Effector memory CD8-positive, alpha-beta T cell (primary cell): ENCODE measurements at regions not wholly inside any gene's neighbourhood (a gene's known extent, or its start where the extent isn't known, plus 50 kb on each side); places are given as distances from the start of the nearest gene placed in this dataset.

Experiments
- ATAC-seq: fragments of 150-1000 bp; cut with Tn5 transposase; replicated peaks from 2 replicates; pipeline ENCODE4 v1.10.0; 2021; ENCODE audit warnings: mild to moderate bottlenecking, moderate library complexity
- DNase-seq, 3 experiments: peaks; one replicate each; pipeline ENCODE4 v3.0.0; 2021
- H3K27ac Mint-ChIP-seq, 2 donors: one replicate each; pipeline ENCODE4 v1.8.0; 2022; ENCODE audit warnings: mild to moderate bottlenecking in 2 of 2, mixed read lengths in 2 of 2, moderate library complexity in 2 of 2
- H3K27me3 Mint-ChIP-seq, 2 donors: one replicate each; pipeline ENCODE4 v1.8.0; 2022; ENCODE audit warnings: mixed read lengths in 2 of 2
- H3K36me3 Mint-ChIP-seq: one replicate; pipeline ENCODE4 v1.8.0; 2022; ENCODE audit warnings: mild to moderate bottlenecking, moderate library complexity, mixed read lengths; ENCODE audit not compliant: insufficient read depth
- H3K4me1 Mint-ChIP-seq, 2 donors: one replicate each; pipeline ENCODE4 v1.8.0; 2022; ENCODE audit warnings: low read depth in 2 of 2, mixed read lengths in 2 of 2
- H3K4me3 Mint-ChIP-seq, 2 donors: one replicate each; pipeline ENCODE4 v1.8.0; 2022; ENCODE audit warnings: mild to moderate bottlenecking in 2 of 2, mixed read lengths in 2 of 2, moderate library complexity in 2 of 2
- H3K9me3 Mint-ChIP-seq, 2 donors: one replicate each; pipeline ENCODE4 v1.8.0; 2022; ENCODE audit warnings: mixed read lengths in 2 of 2

GRCh38 chr3:139203752-139204151 is 140.1 kb upstream of the MRPS22 start:
- Mint-ChIP-seq H3K9me3 (no peaks in the 10 kb centered on the region), H3K27me3 (peaks cover 8 to 24% of the 10 kb centered on the region in 2 donors), H3K4me1 (no peaks in the 10 kb centered on the region), H3K27ac (no peak overlapping the region), H3K36me3 (no peaks in the 10 kb centered on the region), H3K4me3 (no peak overlapping the region)
- no peak for ATAC-seq
- DNase-seq: no peak

- DNase-seq: no peak
- Mint-ChIP-seq H3K9me3 (no peaks in the 10 kb centered on the region), H3K4me1 (no peaks in the 10 kb centered on the region), H3K27me3 (peaks cover 8 to 24% of the 10 kb centered on the region in 2 donors), H3K27ac (no peak overlapping the region), H3K4me3 (no peak overlapping the region), H3K36me3 (no peaks in the 10 kb centered on the region)
- no peak for ATAC-seq
Measured at GRCh38 chr3:139204728-139205127, 139.1 kb upstream of the MRPS22 start.

- Mint-ChIP-seq H3K36me3 (no peaks in the 10 kb centered on the region), H3K4me1 (no peaks in the 10 kb centered on the region), H3K4me3 (no peak overlapping the region), H3K9me3 (no peaks in the 10 kb centered on the region), H3K27me3 (peaks cover 20 to 24% of the 10 kb centered on the region in 2 donors), H3K27ac (no peak overlapping the region)
- DNase-seq: no peak
- no peak for ATAC-seq
Measured at GRCh38 chr3:139213936-139214335, 129.9 kb upstream of the MRPS22 start.

GRCh38 chr3:139216958-139217357 is 126.9 kb upstream of the MRPS22 start:
- ATAC-seq (no peak), DNase-seq (no peak)
- H3K4me3 Mint-ChIP-seq: no peak overlapping the region
- H3K27ac Mint-ChIP-seq: no peak overlapping the region
- no peaks in the 10 kb centered on the region for H3K9me3 Mint-ChIP-seq
- no peaks in the 10 kb centered on the region for H3K36me3 Mint-ChIP-seq
- no peaks in the 10 kb centered on the region for H3K4me1 Mint-ChIP-seq
- H3K27me3 Mint-ChIP-seq: peaks cover 40 to 44% of the 10 kb centered on the region in 2 donors

GRCh38 chr3:139217633-139218032 is 126.2 kb upstream of the MRPS22 start:
- DNase-seq (no peak), ATAC-seq (no peak)
- H3K4me1 Mint-ChIP-seq: no peaks in the 10 kb centered on the region
- H3K36me3 Mint-ChIP-seq: no peaks in the 10 kb centered on the region
- no peaks in the 10 kb centered on the region for H3K9me3 Mint-ChIP-seq
- H3K27ac Mint-ChIP-seq: no peak overlapping the region
- peaks cover 45 to 51% of the 10 kb centered on the region in 2 donors for H3K27me3 Mint-ChIP-seq
- H3K4me3 Mint-ChIP-seq: no peak overlapping the region

DNA sequence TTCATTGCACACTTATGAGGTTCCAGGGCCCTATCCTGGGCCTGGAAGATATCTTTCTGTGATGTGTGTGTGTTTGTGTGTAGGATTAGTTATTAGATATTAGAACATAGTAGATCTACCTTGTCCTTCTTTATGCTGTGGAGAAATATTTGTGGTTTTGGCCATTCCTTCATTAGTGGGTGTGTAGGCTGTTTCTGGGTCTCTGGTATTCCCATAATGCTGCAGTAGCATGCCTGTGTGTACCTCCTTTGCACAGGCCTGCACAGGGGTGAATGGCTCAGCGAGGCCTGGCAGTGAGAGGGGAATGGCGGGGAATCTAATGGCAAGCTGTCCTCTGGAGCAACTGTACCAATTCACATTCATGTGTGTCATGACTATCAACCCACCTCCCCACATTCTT is 125.8 kb upstream of the MRPS22 start:
- no peaks in the 10 kb centered on the region for H3K9me3 Mint-ChIP-seq
- ATAC-seq: no peak
- H3K36me3 Mint-ChIP-seq: no peaks in the 10 kb centered on the region
- H3K27ac Mint-ChIP-seq: no peak overlapping the region
- no peak for DNase-seq
- no peak overlapping the region for H3K4me3 Mint-ChIP-seq
- peaks cover 46 to 55% of the 10 kb centered on the region in 2 donors for H3K27me3 Mint-ChIP-seq
- no peaks in the 10 kb centered on the region for H3K4me1 Mint-ChIP-seq

DNA sequence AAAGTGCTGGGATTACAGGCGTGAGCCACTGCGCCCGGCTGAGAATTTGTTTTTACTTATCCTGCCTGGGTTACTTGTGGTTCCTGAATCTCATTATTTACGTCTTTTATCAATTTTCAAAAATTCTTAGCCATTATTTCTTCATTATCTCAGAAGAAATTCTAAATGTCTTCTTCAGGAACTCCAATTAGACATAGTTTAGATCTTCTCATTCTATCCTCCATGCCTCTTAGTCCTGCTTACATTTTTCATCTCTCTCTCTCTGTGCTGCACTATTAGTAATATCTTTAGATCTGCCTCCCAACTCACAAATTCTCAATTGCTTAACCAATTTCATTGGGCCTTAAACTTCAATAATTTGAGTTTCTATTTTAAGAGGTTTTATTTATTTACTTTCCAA is 124.4 kb upstream of the MRPS22 start:
- Mint-ChIP-seq H3K27ac (no peak overlapping the region), H3K27me3 (peaks cover 42 to 69% of the 10 kb centered on the region in 2 donors), H3K36me3 (no peaks in the 10 kb centered on the region), H3K9me3 (no peaks in the 10 kb centered on the region), H3K4me3 (no peak overlapping the region), H3K4me1 (no peaks in the 10 kb centered on the region)
- ATAC-seq (no peak), DNase-seq (no peak)

DNA sequence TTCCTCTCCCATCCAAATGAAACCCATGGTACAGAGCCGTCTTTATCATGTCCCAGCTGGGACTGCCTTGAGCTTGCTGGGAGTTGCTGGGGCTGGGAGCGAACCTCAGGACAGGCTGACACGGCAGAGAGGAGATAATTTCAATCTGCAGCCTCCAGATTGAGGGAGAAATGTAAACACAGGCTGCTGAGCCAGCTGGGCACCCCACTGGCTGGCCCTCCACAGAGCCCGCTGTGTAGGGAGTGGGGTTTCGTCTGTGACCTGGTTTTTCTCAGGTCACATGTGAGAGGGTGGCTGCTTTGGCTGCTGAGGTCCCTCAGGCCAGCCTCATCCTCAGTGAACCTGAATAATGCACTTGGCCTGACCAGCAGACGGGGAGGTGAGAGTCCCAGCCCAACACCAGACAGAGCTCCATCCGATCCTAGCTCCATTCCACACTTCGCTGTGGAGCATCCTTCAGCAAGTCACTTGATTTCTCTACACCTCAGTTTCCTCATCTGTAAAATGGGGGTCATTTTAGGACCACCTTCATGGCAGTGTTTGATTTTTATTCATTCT is 121.6 kb upstream of the MRPS22 start:
- no peaks in the 10 kb centered on the region for H3K9me3 Mint-ChIP-seq
- H3K36me3 Mint-ChIP-seq: no peaks in the 10 kb centered on the region
- no peak overlapping the region for H3K4me3 Mint-ChIP-seq
- H3K27ac Mint-ChIP-seq: no peak overlapping the region
- H3K4me1 Mint-ChIP-seq: no peaks in the 10 kb centered on the region
- DNase-seq (no peak), ATAC-seq (no peak)
- peaks cover 39 to 73% of the 10 kb centered on the region in 2 donors for H3K27me3 Mint-ChIP-seq

DNA sequence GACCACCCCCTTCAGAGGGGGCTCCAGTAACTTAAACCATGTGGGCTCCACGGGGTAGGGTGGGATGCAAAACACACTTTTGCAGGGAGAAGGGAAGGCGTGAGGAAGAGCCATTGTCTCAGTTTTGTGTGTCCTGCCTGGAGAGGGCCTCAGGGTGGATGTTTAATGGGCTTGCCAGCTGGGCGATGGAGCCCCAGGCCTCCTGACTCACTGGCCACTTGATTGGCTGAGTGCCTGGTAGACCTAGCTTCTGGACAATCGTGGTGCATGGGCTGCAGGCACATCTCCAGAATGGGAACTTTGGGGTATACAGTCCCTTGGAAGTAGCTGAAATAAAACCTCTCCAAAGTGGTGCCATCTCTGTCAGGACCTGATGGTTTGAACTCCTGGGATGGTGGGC is 118.3 kb upstream of the MRPS22 start:
- H3K27ac Mint-ChIP-seq: no peak overlapping the region
- H3K27me3 Mint-ChIP-seq: peaks cover 33 to 49% of the 10 kb centered on the region in 2 donors
- no peak overlapping the region for H3K4me3 Mint-ChIP-seq
- DNase-seq (no peak), ATAC-seq (no peak)
- H3K9me3 Mint-ChIP-seq: no peaks in the 10 kb centered on the region
- H3K36me3 Mint-ChIP-seq: no peaks in the 10 kb centered on the region
- H3K4me1 Mint-ChIP-seq: no peaks in the 10 kb centered on the region

DNA sequence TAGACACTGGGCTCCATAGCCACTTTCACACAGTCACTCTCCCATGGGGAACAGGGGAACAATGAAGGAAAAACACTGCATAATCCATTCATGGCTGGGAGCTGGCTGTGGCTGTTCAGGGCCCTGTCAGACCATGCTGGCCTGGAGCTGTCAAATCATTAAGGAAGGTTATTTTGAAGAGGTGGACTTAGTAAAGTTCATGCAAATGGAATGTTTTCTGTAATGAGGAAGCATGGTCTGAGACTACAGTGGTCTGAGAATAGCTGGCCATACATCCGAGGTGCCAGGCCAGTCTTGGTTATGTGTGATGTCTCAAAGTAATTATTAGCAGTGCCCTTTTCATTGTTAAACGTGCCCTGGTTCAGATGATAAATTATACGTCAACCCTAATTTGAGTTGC is 117.1 kb upstream of the MRPS22 start:
- no peaks in the 10 kb centered on the region for H3K36me3 Mint-ChIP-seq
- no peak for ATAC-seq
- no peak overlapping the region for H3K27ac Mint-ChIP-seq
- H3K4me3 Mint-ChIP-seq: no peak overlapping the region
- DNase-seq: no peak
- no peaks in the 10 kb centered on the region for H3K4me1 Mint-ChIP-seq
- H3K27me3 Mint-ChIP-seq: peaks cover 23 to 37% of the 10 kb centered on the region in 2 donors
- H3K9me3 Mint-ChIP-seq: no peaks in the 10 kb centered on the region

GRCh38 chr3:139227165-139227564 is 116.7 kb upstream of the MRPS22 start:
- no peaks in the 10 kb centered on the region for H3K9me3 Mint-ChIP-seq
- H3K27me3 Mint-ChIP-seq: peaks cover 23 to 33% of the 10 kb centered on the region in 2 donors
- ATAC-seq: no peak
- no peak overlapping the region for H3K4me3 Mint-ChIP-seq
- no peaks in the 10 kb centered on the region for H3K36me3 Mint-ChIP-seq
- H3K27ac Mint-ChIP-seq: no peak overlapping the region
- H3K4me1 Mint-ChIP-seq: no peaks in the 10 kb centered on the region
- DNase-seq: no peak

DNA sequence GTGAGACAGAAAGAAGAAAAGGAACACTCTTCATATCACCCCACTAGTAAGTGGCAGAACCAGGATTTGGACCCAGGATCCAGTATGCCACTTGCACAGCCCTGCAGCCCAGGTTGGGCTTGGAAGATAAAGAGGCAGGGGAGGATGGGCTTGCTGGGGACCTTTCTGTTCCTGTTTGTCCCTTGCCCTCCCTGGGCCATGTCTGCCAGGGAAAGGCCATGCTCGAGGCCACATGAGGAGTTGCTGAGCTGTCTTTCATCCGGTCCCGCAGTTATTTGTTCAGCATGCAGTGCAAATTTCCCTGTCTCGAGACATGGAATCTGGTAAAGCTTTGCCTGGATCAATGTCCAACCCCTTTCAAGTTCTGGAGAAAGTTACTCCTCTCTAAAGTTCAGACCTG is 116.0 kb upstream of the MRPS22 start:
- ATAC-seq (no peak), DNase-seq (no peak)
- Mint-ChIP-seq H3K27me3 (peaks cover 22 to 26% of the 10 kb centered on the region in 2 donors), H3K4me3 (no peak overlapping the region), H3K4me1 (no peaks in the 10 kb centered on the region), H3K36me3 (no peaks in the 10 kb centered on the region), H3K9me3 (no peaks in the 10 kb centered on the region), H3K27ac (no peak overlapping the region)

- no peak for DNase-seq
- H3K27ac Mint-ChIP-seq: no peak overlapping the region
- H3K27me3 Mint-ChIP-seq: peaks cover 8 to 11% of the 10 kb centered on the region in 2 donors
- H3K4me1 Mint-ChIP-seq: no peaks in the 10 kb centered on the region
- no peak overlapping the region for H3K4me3 Mint-ChIP-seq
- no peaks in the 10 kb centered on the region for H3K9me3 Mint-ChIP-seq
- no peak for ATAC-seq
- no peaks in the 10 kb centered on the region for H3K36me3 Mint-ChIP-seq
Measured at GRCh38 chr3:139230391-139230790, 113.4 kb upstream of the MRPS22 start.

DNA sequence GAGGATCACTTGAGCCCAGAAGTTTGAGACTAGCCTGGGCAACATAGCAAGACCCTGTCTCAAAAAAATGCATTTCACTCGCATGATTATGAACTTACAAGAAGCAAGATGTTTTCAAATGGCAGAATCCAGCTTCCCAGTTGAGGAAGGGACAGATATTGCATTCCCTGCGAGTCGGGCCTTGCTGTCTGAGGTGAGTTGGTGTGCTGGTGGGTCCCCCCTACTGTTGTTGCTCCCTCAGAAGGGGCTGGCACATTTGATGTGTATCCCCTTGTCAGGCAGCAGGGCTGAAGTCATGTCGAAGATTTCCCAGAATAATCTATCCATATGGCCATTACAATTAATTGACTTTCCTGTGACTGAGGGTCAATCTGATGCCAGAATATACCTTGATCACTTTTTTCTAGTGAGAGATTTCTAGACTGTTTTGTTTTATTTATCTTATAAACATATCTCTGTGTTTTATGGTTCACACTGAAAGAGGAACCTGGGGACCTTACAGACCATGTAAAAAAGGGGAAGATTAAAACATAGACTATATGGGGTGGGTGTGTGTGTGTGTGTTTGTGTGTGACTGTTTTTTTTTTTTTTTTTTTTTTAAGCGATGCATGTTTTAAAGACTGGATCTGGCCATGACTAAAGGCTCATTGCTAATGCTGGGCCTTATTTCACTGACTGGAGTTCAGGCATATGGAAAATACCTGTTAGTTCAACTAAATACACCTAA is 112.1 kb upstream of the MRPS22 start:
- H3K4me3 Mint-ChIP-seq: no peak overlapping the region
- no peak for DNase-seq
- H3K36me3 Mint-ChIP-seq: no peaks in the 10 kb centered on the region

More for the DNA sequence above, 112.1 kb upstream of the MRPS22 start:
- Mint-ChIP-seq H3K9me3 (no peaks in the 10 kb centered on the region), H3K4me1 (no peaks in the 10 kb centered on the region), H3K27me3 (peaks cover 13 to 15% of the 10 kb centered on the region in 2 donors), H3K27ac (no peak overlapping the region)
- no peak for ATAC-seq
